GM23338 (cell line): ENCODE measurements at regions not wholly inside any gene's neighbourhood (a gene's known extent, or its start where the extent isn't known, plus 50 kb on each side); places are given as distances from the start of the nearest gene placed in this dataset.
"Not testable (repeated sequence)": the region's sequence is repeated elsewhere in the genome, so short reads cannot be mapped to it uniquely, and the experiment has no call there.

Source experiments
- CREB1 ChIP-seq: fragments of 250-450 bp; sonication (Bioruptor Pico); IDR thresholded peaks from 2 replicates; pipeline ENCODE4 v1.5.0; 2020; ENCODE audit warnings: low read depth, mild to moderate bottlenecking, moderate library complexity
- CTCF ChIP-seq, 2 experiments: fragments of 200-600 bp in 1 of 2; sonication (generic) in 1 of 2; conservative IDR thresholded peaks; 2 replicates each; pipeline versions ENCODE4 v1.5.1 to v1.6.1; 2016 to 2017; ENCODE audit warnings: antibody characterized with exemption in 2 of 2, low read depth in 2 of 2, mild to moderate bottlenecking in 2 of 2, moderate library complexity in 1 of 2
- ETS1 ChIP-seq: IDR thresholded peaks from 2 replicates; pipeline ENCODE4 v1.6.1; 2016; ENCODE audit warnings: antibody characterized with exemption
- EZH2 ChIP-seq: fragments of 200-600 bp; sonication (generic); IDR thresholded peaks from one replicate; pipeline ENCODE4 v1.8.0; 2017; ENCODE audit warnings: antibody characterized with exemption, mild to moderate bottlenecking, low read depth; ENCODE audit not compliant: unreplicated experiment
- EZH2phosphoT487 ChIP-seq: fragments of 200-600 bp; sonication (generic); IDR thresholded peaks from one replicate; pipeline ENCODE4 v1.8.1; 2018; ENCODE audit warnings: antibody characterized with exemption; ENCODE audit not compliant: unreplicated experiment
- JUNB ChIP-seq: IDR thresholded peaks from one replicate; pipeline ENCODE4 v1.6.1; 2016; ENCODE audit warnings: antibody characterized with exemption; ENCODE audit not compliant: unreplicated experiment
- NANOG ChIP-seq: IDR thresholded peaks from 2 replicates; pipeline ENCODE4 v1.6.1; 2016; ENCODE audit warnings: antibody characterized with exemption, borderline replicate concordance
- POLR2AphosphoS5 ChIP-seq: IDR thresholded peaks from 2 replicates; pipeline ENCODE4 v1.6.1; 2016; ENCODE audit warnings: antibody characterized with exemption, low read depth
- REST ChIP-seq: IDR thresholded peaks from one replicate; pipeline ENCODE4 v1.6.1; 2018; ENCODE audit warnings: antibody characterized with exemption; ENCODE audit not compliant: unreplicated experiment
- STAT1 ChIP-seq: IDR thresholded peaks from one replicate; pipeline ENCODE4 v1.6.1; 2016; ENCODE audit warnings: antibody characterized with exemption; ENCODE audit not compliant: unreplicated experiment

- not testable (repeated sequence) for TF ChIP-seq CTCF (conservative IDR thresholded peaks at IDR 0.05; ENCODE audit: low read depth in 2 of 2); JUNB; EZH2; STAT1; POLR2AphosphoS5; REST; CREB1; ETS1; EZH2phosphoT487; NANOG
These were observed 313.2 kb downstream of the PREX1 start for GRCh38 chr20:48514577-48514976.
